OCI-LY3 (cell line): ENCODE measurements at regions not wholly inside any gene's neighbourhood (a gene's known extent, or its start where the extent isn't known, plus 50 kb on each side); places are given as distances from the start of the nearest gene placed in this dataset.

Source experiments
- H2AFZ ChIP-seq: fragments of 200-600, 300-600 bp; shearing (Covaris generic); 2 replicates; pipeline ENCODE4 v1.6.0; 2014; ENCODE audit warnings: antibody characterized with exemption, low read depth, low read length
- H3K27ac ChIP-seq: fragments of 200-600, 300-600 bp; sonication (generic); 2 replicates; pipeline ENCODE4 v1.5.1; 2014; ENCODE audit warnings: mild to moderate bottlenecking, low read length, moderate library complexity, mixed read lengths
- H3K27me3 ChIP-seq: fragments of 200-600, 300-600 bp; sonication (generic); 2 replicates; pipeline ENCODE4 v1.6.1; 2014; ENCODE audit warnings: low read depth, low read length, mixed read lengths
- H3K36me3 ChIP-seq: fragments of 200-600, 300-600 bp; sonication (generic); replicated peaks from 2 replicates; pipeline ENCODE3; 2014; ENCODE audit warnings: low read depth, low read length, mixed read lengths
- H3K4me1 ChIP-seq: fragments of 300-600, 200-600 bp; sonication (generic); 2 replicates; pipeline ENCODE4 v1.6.1; 2014; ENCODE audit warnings: low read length, mixed read lengths
- H3K4me2 ChIP-seq: fragments of 200-600, 300-600 bp; sonication (generic); 2 replicates; pipeline ENCODE4 v1.6.1; 2014; ENCODE audit warnings: low read length, mixed read lengths
- H3K4me3 ChIP-seq: fragments of 300-600, 200-600 bp; sonication (generic); 2 replicates; pipeline ENCODE4 v1.5.1; 2014; ENCODE audit warnings: antibody characterized with exemption, mild to moderate bottlenecking, low read length, moderate library complexity
- H3K79me2 ChIP-seq: fragments of 300-600, 200-600 bp; shearing (Covaris generic); 2 replicates; pipeline ENCODE4 v1.6.1; 2014; ENCODE audit warnings: mild to moderate bottlenecking, low read length, mixed read lengths
- H3K9ac ChIP-seq: fragments of 300-600, 200-600 bp; shearing (Covaris generic); 2 replicates; pipeline ENCODE4 v1.6.0; 2014; ENCODE audit warnings: mild to moderate bottlenecking, low read length, moderate library complexity
- H3K9me3 ChIP-seq: fragments of 200-600, 300-600 bp; shearing (Covaris generic); 2 replicates; pipeline ENCODE4 v1.6.1; 2014; ENCODE audit warnings: low read length, mixed read lengths; ENCODE audit not compliant: insufficient read depth
- H4K20me1 ChIP-seq: fragments of 200-600, 300-600 bp; sonication (generic); 2 replicates; pipeline ENCODE4 v1.6.1; 2016; ENCODE audit warnings: low read length, mixed read lengths; ENCODE audit not compliant: insufficient read depth
- CTCF ChIP-seq: fragments of 200-600, 300-600 bp; sonication (generic); IDR thresholded peaks from 2 replicates; pipeline ENCODE4 v1.5.1; 2014; ENCODE audit warnings: antibody characterized with exemption, low read length, low read depth
- EZH2phosphoT487 ChIP-seq: fragments of 200-600 bp; shearing (Covaris generic); IDR thresholded peaks from 2 replicates; pipeline ENCODE4 v1.6.1; 2018; ENCODE audit warnings: antibody characterized with exemption, mixed run types, low read depth

- Histone ChIP-seq H3K27ac (no peak overlapping the region), H3K27me3 (no peaks in the 10 kb centered on the region), H4K20me1 (no peaks in the 10 kb centered on the region), H3K4me3 (no peak overlapping the region), H3K79me2 (no peaks in the 10 kb centered on the region), H3K9me3 (no peaks in the 10 kb centered on the region), H2AFZ (no peak overlapping the region), H3K4me1 (peaks cover 14% of the 10 kb centered on the region), H3K4me2 (no peak overlapping the region), H3K9ac (no peak overlapping the region), H3K36me3 (no peaks in the 10 kb centered on the region)
- TF ChIP-seq EZH2phosphoT487 = no peak
- TF ChIP-seq CTCF = no peak
These were observed 1354.5 kb downstream of the XPNPEP1 start for GRCh38 chr10:108568824-108569223.

DNA sequence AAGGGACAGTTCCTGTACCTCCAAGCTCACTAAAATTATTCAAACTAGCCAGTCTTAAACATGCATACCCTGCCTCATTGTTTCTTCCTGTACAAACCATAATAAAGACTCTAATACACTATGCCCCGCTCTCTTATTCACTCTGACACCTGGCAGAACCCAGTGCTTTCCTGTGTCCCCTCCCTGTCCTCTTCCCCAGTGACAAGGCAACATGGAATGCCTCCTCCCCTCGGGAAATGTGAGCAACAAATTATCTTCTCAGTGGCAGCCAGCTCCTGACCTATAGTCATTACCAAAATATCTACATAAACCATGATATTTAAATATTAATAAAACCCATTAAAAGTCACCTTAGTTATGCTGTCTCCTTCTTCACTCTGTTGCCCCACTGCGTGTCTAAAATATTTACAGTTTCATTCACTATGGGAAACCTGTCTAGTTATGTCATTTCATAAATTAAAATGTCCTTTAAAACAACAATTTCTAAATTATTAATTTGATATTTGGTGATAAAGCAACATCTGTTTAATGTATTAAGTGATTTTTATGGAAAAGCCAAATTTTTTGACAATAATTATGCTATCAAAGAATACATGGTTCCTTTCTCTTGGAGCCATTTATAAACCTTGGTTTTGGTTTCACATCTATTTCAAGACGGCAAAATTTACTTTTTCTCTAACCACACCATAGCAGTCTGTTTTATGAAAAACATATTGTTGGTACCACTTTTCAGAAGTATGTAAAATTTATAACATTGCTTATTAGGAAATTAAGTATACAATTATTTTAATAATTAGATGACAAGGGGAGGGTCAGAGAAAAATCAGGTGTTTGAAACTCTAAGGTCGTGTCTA is 1355.2 kb downstream of the XPNPEP1 start:
- H3K4me3 ChIP-seq = no peak overlapping the region
- H3K9ac ChIP-seq = no peak overlapping the region
- H3K4me2 ChIP-seq = peak overlapping the region; percentile 12
- no peaks in the 10 kb centered on the region for H3K79me2 ChIP-seq
- H3K4me1 ChIP-seq = peaks cover 14% of the 10 kb centered on the region
- no peaks in the 10 kb centered on the region for H3K9me3 ChIP-seq
- no peak overlapping the region for H3K27ac ChIP-seq
- no peaks in the 10 kb centered on the region for H4K20me1 ChIP-seq
- TF ChIP-seq EZH2phosphoT487 (no peak), CTCF (no peak)
- H3K36me3 ChIP-seq = no peaks in the 10 kb centered on the region
- H2AFZ ChIP-seq = no peak overlapping the region
- H3K27me3 ChIP-seq = no peaks in the 10 kb centered on the region

DNA sequence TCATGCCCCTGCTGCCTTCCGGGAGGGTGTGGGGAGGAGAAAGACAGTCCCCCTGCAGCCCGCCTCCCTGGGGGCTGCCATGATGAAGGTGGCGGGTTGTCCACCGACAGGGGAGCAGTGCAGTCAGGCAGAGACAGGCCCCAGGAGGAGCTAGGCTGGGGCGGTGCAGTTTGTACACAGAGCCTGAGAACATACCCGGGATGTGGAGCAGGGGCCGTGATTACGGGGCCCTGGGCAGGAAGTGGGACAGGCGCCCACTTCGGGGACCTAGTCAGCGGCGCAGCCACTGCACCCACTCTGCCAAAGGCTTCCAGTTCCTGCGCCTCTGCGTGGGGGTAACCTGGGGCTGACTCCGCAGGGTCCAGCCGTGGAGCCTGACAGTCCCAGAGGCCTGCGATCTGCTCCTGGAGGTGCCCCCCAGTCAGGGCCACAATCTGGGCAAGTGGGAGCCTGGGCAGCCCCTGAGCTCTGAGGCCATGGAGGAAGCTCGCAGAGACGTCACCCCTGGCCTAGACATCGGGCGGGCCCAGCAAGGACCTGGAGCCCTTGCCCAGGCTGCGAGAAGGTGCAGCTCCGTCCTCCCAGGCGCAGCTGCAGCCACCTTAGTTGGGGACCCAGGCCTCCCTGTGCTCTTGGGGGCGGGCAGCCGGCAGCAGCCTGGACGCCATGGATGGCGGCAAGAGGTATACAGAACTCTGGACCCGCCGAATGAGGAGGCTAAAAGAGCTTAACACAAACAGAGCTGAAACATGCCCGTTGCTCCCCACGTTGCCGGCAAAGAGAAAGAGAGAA is 1356.8 kb downstream of the XPNPEP1 start:
- H3K9me3 ChIP-seq = no peaks in the 10 kb centered on the region
- H4K20me1 ChIP-seq = no peaks in the 10 kb centered on the region
- no peak overlapping the region for H3K4me3 ChIP-seq
- no peak overlapping the region for H2AFZ ChIP-seq
- no peak overlapping the region for H3K9ac ChIP-seq
- no peaks in the 10 kb centered on the region for H3K79me2 ChIP-seq
- peaks cover 12% of the 10 kb centered on the region for H3K4me1 ChIP-seq
- no peak overlapping the region for H3K4me2 ChIP-seq
- H3K36me3 ChIP-seq = no peaks in the 10 kb centered on the region
- TF ChIP-seq CTCF (no peak), EZH2phosphoT487 (no peak)
- H3K27ac ChIP-seq = no peak overlapping the region
- no peaks in the 10 kb centered on the region for H3K27me3 ChIP-seq

DNA sequence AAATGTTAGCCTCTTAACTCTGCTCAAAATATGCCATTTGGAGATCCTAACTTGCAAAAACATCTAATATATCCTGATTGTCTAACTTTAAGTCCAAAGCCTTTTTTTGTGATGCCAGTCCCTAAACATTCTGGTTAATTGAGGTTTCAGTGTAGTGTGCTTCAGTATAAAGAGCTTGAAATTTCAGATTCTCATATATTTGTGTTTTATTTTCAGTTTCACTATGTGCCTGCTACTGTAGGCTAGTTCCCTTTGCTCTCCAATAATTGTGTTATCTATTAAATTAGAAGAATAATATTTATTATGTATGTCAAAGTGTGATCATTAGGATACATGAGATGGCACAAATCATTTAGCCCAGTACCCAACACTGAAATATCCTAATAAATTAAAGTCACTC is 1361.2 kb downstream of the XPNPEP1 start:
- Histone ChIP-seq H3K4me1 (no peaks in the 10 kb centered on the region), H3K27ac (no peak overlapping the region), H3K9me3 (no peaks in the 10 kb centered on the region), H3K79me2 (no peaks in the 10 kb centered on the region), H3K4me2 (no peak overlapping the region), H3K9ac (no peak overlapping the region), H4K20me1 (no peaks in the 10 kb centered on the region), H2AFZ (no peak overlapping the region), H3K4me3 (no peak overlapping the region), H3K36me3 (no peaks in the 10 kb centered on the region), H3K27me3 (no peaks in the 10 kb centered on the region)
- TF ChIP-seq EZH2phosphoT487 (no peak), CTCF (no peak)
